ENCODE measurements at regions not wholly inside any gene's neighbourhood (a gene's known extent, or its start where the extent isn't known, plus 50 kb on each side); places are given as distances from the start of the nearest gene placed in this dataset.
A peak's percentile ranks its signal among the peaks of the same experiment; 100 is the strongest.

DNA sequence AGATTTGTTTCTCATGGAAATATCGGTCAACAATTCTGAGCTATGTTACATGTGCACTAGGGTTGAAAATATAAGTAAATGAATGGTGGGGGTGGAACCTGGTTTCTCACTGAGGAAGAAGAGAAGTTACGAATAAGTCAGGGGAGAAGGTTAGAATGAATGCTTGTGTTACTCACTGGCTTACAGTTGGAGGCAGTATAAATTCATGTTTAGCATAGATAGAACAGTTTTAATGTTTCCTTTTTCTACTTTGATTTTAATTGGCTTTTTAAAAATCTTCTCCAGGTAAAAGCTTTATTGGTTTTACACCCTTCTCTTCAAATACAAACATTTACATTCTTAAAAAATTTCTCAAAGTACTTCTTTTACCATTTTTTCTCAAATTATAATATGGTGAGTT lies 1113.7 kb downstream of the CDH11 start:
- no peak for DNase-seq (ENCODE audit: low read depth, low spot score)
- H3K4me3 ChIP-seq (ENCODE audit: low read length): no peak overlapping the region
- no CpG with 5 or more reads among the region's 2 CpGs for WGBS (ENCODE audit: insufficient coverage, insufficient read length)
- no peak overlapping the region for H3K27ac ChIP-seq (ENCODE audit: low read length)
- H3K27me3 ChIP-seq (ENCODE audit: control insufficient read depth, insufficient read depth, low read length): no peaks in the 10 kb centered on the region
- no peaks in the 10 kb centered on the region for H3K9me3 ChIP-seq (ENCODE audit: control insufficient read depth, insufficient read depth, low read length)
- H3K4me1 ChIP-seq (ENCODE audit: control insufficient read depth, insufficient read depth, low read length): no peaks in the 10 kb centered on the region
- H3K36me3 ChIP-seq (ENCODE audit: control insufficient read depth, insufficient read depth, low read length): no peaks in the 10 kb centered on the region

DNA sequence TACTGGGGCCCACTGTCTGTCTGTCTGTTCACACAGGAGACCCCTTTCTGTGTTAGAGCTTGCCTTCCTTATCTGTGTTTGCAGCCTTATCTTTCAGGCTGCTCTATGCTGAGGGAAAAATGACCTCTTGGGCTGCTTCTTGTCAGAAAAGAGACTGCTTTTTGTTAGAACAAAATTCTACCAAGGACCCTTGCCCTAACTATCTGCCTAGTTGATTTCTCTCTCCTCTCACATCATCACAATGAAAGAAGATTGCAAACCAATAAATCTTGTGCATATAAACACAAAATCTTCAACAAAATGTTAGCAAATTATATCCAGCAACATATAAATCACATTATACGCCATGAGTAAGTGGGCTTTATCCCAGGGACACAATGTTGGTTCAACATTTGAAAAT lies 1117.7 kb downstream of the CDH11 start:
- no peak for DNase-seq (ENCODE audit: low read depth, low spot score)
- H3K36me3 ChIP-seq (ENCODE audit: control insufficient read depth, insufficient read depth, low read length): no peaks in the 10 kb centered on the region
- H3K4me1 ChIP-seq (ENCODE audit: control insufficient read depth, insufficient read depth, low read length): no peaks in the 10 kb centered on the region
- no CpG with 5 or more reads among the region's 1 CpG for WGBS (ENCODE audit: insufficient coverage, insufficient read length)
- no peak overlapping the region for H3K27ac ChIP-seq (ENCODE audit: low read length)
- H3K27me3 ChIP-seq (ENCODE audit: control insufficient read depth, insufficient read depth, low read length): no peaks in the 10 kb centered on the region
- H3K4me3 ChIP-seq (ENCODE audit: low read length): no peak overlapping the region
- H3K9me3 ChIP-seq (ENCODE audit: control insufficient read depth, insufficient read depth, low read length): no peaks in the 10 kb centered on the region

DNA sequence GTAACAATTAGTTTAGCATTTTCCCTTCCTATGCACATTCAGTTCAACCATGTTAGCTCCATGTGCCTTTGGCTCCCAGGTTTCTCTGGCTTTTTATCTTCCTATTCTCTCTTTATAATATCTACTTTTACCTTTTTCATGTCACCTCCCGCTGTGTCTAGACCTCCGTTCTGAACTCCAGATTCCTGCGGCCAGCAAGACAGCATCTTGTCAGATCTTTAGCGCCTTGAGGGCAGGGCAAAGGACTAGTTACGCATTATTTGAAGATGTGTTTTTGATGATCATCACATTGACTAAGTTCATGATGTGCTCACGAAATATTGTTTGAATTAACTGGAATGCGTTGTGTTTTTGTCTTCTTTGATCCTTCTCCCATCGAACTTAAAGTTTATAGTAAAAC lies 1126.8 kb downstream of the CDH11 start:
- Histone ChIP-seq H3K27ac (ENCODE audit: low read length) (no peak overlapping the region), H3K36me3 (ENCODE audit: control insufficient read depth, insufficient read depth, low read length) (no peaks in the 10 kb centered on the region), H3K4me1 (ENCODE audit: control insufficient read depth, insufficient read depth, low read length) (no peaks in the 10 kb centered on the region), H3K4me3 (ENCODE audit: low read length) (no peak overlapping the region), H3K27me3 (ENCODE audit: control insufficient read depth, insufficient read depth, low read length) (no peaks in the 10 kb centered on the region), H3K9me3 (ENCODE audit: control insufficient read depth, insufficient read depth, low read length) (no peaks in the 10 kb centered on the region)
- WGBS (ENCODE audit: insufficient coverage, insufficient read length): no CpG with 5 or more reads among the region's 8 CpGs
- no peak for DNase-seq (ENCODE audit: low read depth, low spot score)

DNA sequence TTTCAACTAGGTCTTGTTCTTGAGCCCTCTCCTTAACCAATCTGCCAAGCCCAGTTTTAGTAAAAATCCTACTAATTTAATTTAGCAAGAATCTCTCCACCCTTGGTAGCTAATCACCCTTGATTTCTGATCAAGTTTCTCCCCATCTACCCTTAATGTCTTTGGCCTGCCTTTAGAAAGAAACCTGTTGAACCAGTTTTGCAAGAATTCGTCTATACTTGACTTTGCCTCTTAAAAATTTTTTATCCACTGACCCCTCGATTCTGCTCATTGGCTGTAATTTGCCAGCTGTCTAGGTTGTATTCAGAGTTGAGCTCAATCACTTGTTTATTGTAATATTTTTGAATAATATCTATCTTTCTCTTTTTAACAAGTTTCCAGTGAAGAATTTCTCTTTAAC lies 1138.5 kb downstream of the CDH11 start:
- peaks cover 3% of the 10 kb centered on the region; the same call in 1 of the 2 replicates for H3K4me1 ChIP-seq (ENCODE audit: control insufficient read depth, insufficient read depth, low read length)
- no peaks in the 10 kb centered on the region for H3K9me3 ChIP-seq (ENCODE audit: control insufficient read depth, insufficient read depth, low read length)
- WGBS (ENCODE audit: insufficient coverage, insufficient read length): no CpG with 5 or more reads among the region's 2 CpGs
- no peak overlapping the region for H3K4me3 ChIP-seq (ENCODE audit: low read length)
- DNase-seq (ENCODE audit: low read depth, low spot score): peak; percentile 25
- H3K36me3 ChIP-seq (ENCODE audit: control insufficient read depth, insufficient read depth, low read length): no peaks in the 10 kb centered on the region
- H3K27me3 ChIP-seq (ENCODE audit: control insufficient read depth, insufficient read depth, low read length): no peaks in the 10 kb centered on the region
- H3K27ac ChIP-seq (ENCODE audit: low read length): no peak overlapping the region

DNA sequence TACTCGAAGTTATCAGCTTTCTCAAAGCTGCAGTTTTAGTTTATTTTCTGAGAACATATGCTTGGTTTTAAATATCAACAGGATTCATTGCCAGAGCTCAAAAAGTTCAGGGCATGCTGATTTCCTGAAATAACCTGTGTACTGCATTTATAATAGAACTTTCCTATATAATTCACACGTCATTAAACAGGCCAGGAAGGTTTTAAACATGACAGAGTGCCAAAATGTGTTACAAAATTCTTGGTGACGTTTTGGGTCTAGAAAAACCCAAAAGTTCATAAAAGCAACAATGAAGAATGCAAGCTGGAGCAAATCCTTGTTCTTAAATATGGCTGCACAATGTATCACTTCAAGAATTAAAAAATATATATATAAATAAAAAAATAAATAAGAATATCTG lies 1139.1 kb downstream of the CDH11 start:
- DNase-seq (ENCODE audit: low read depth, low spot score): no peak
- no CpG with 5 or more reads among the region's 3 CpGs for WGBS (ENCODE audit: insufficient coverage, insufficient read length)
- Histone ChIP-seq H3K27ac (ENCODE audit: low read length) (no peak overlapping the region), H3K9me3 (ENCODE audit: control insufficient read depth, insufficient read depth, low read length) (no peaks in the 10 kb centered on the region), H3K36me3 (ENCODE audit: control insufficient read depth, insufficient read depth, low read length) (no peaks in the 10 kb centered on the region), H3K27me3 (ENCODE audit: control insufficient read depth, insufficient read depth, low read length) (no peaks in the 10 kb centered on the region), H3K4me1 (ENCODE audit: control insufficient read depth, insufficient read depth, low read length) (peaks cover 4% of the 10 kb centered on the region; the same call in 1 of the 2 replicates), H3K4me3 (ENCODE audit: low read length) (no peak overlapping the region)

DNA sequence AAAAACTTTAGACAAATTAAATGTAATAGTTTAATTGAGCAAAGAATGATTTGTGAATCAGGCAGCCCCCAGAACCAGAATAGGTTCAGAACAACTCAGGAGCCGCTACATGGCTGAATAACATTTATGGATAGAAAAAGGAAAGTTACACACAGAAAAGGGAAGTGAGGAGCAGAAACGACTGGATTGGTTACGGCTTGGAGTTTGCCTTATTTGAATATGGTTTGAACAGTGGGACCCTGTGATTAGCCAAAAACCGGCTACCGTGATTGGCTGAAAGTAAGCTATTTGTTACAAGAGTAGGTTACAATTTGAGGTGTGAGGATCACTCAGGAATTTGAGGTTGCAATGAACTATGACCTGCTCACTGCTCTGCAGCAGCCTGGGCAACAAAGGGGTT lies 1139.8 kb downstream of the CDH11 start:
- Histone ChIP-seq H3K4me3 (ENCODE audit: low read length) (no peak overlapping the region), H3K27ac (ENCODE audit: low read length) (no peak overlapping the region), H3K27me3 (ENCODE audit: control insufficient read depth, insufficient read depth, low read length) (no peaks in the 10 kb centered on the region), H3K9me3 (ENCODE audit: control insufficient read depth, insufficient read depth, low read length) (no peaks in the 10 kb centered on the region), H3K4me1 (ENCODE audit: control insufficient read depth, insufficient read depth, low read length) (peaks cover 4% of the 10 kb centered on the region; the same call in 1 of the 2 replicates), H3K36me3 (ENCODE audit: control insufficient read depth, insufficient read depth, low read length) (no peaks in the 10 kb centered on the region)
- no CpG with 5 or more reads among the region's 5 CpGs for WGBS (ENCODE audit: insufficient coverage, insufficient read length)
- DNase-seq (ENCODE audit: low read depth, low spot score): no peak

DNA sequence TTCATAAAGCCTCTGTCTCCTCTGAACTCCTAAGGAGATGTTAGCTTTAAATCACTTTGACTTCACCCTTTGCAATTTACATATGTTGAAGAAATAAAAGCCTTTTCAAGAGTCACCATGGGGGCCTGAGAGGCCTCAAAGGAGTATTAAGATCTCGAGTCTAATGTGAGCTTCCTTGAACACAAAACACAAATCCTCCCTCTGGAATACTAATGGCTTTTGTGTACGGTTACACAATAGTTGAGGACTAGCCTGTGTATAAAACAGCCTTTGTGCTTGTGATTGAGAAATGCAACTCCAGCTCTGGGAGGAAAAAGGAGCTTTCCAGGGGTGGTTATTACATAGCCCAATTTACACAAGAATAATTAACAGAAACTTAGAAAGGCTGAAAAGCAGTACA lies 1140.2 kb downstream of the CDH11 start:
- H3K9me3 ChIP-seq (ENCODE audit: control insufficient read depth, insufficient read depth, low read length): no peaks in the 10 kb centered on the region
- DNase-seq (ENCODE audit: low read depth, low spot score): no peak
- peaks cover 4% of the 10 kb centered on the region; the same call in 1 of the 2 replicates for H3K4me1 ChIP-seq (ENCODE audit: control insufficient read depth, insufficient read depth, low read length)
- no peaks in the 10 kb centered on the region for H3K36me3 ChIP-seq (ENCODE audit: control insufficient read depth, insufficient read depth, low read length)
- H3K27me3 ChIP-seq (ENCODE audit: control insufficient read depth, insufficient read depth, low read length): no peaks in the 10 kb centered on the region
- H3K4me3 ChIP-seq (ENCODE audit: low read length): no peak overlapping the region
- H3K27ac ChIP-seq (ENCODE audit: low read length): no peak overlapping the region
- no CpG with 5 or more reads among the region's 2 CpGs for WGBS (ENCODE audit: insufficient coverage, insufficient read length)

DNA sequence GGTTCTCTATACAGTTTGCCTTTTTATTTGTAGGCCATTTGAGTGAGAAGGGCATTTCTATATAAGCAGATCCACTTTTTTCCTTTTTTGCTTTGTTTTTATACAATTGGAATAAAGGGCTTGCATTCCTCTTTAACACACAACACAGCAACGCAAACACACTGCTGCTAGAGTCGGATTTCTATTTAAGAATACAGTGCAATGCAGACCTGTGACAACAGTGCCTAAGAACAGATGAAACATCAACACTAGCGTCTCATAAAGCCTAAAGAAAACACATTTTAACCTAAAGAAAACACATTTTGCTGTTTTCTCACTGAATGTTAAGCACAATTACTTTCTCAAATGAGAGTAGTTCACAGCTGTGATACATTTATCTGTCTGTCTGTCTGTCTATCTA lies 1141.1 kb downstream of the CDH11 start:
- Histone ChIP-seq H3K27ac (ENCODE audit: low read length) (no peak overlapping the region), H3K4me1 (ENCODE audit: control insufficient read depth, insufficient read depth, low read length) (peaks cover 4% of the 10 kb centered on the region; the same call in 1 of the 2 replicates), H3K27me3 (ENCODE audit: control insufficient read depth, insufficient read depth, low read length) (no peaks in the 10 kb centered on the region), H3K9me3 (ENCODE audit: control insufficient read depth, insufficient read depth, low read length) (no peaks in the 10 kb centered on the region), H3K4me3 (ENCODE audit: low read length) (no peak overlapping the region), H3K36me3 (ENCODE audit: control insufficient read depth, insufficient read depth, low read length) (no peaks in the 10 kb centered on the region)
- WGBS (ENCODE audit: insufficient coverage, insufficient read length): no CpG with 5 or more reads among the region's 3 CpGs
- no peak for DNase-seq (ENCODE audit: low read depth, low spot score)

DNA sequence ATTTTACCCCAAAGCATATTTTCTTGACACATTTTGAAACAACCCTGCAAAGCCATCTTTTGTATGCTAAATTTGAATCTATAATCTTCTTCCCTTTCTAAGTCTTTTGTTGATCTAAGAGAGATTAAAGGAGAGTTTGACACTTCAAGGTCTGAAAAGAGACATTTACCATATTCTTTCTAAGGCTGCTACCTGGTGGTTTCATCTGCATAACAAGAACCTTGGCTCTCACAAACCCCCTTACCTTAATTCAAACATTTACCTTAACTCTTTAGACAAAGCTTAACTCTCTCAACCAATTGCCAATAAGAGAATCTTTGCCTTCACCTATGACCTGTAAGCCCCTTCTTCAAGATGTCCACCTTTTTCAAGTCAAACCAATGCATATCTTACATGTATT lies 1143.6 kb downstream of the CDH11 start:
- H3K4me3 ChIP-seq (ENCODE audit: low read length): no peak overlapping the region
- peak; percentile 35 for DNase-seq (ENCODE audit: low read depth, low spot score)
- peaks cover 4% of the 10 kb centered on the region; the same call in 1 of the 2 replicates for H3K4me1 ChIP-seq (ENCODE audit: control insufficient read depth, insufficient read depth, low read length)
- no peaks in the 10 kb centered on the region for H3K27me3 ChIP-seq (ENCODE audit: control insufficient read depth, insufficient read depth, low read length)
- H3K9me3 ChIP-seq (ENCODE audit: control insufficient read depth, insufficient read depth, low read length): no peaks in the 10 kb centered on the region
- H3K36me3 ChIP-seq (ENCODE audit: control insufficient read depth, insufficient read depth, low read length): no peaks in the 10 kb centered on the region
- H3K27ac ChIP-seq (ENCODE audit: low read length): no peak overlapping the region

DNA sequence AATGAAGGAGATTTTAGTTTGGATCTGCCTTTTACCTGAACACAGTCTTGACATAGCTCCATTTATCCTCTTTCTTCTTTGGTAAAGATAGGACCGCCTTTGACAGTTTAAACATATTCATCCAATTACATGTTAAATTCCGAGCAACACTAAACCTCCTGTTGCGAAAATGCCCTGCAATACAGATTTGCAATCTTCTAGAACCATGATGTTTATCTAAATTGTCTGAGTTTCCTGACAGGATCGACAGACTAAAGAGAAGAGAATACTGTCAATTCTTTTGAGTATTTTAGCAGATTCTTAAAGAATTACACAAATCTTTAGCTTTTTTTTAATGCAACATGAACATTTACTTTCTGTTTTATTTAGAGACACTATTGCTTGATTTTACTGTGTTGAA lies 1145.5 kb downstream of the CDH11 start:
- H3K27me3 ChIP-seq (ENCODE audit: control insufficient read depth, insufficient read depth, low read length): no peaks in the 10 kb centered on the region
- no peaks in the 10 kb centered on the region for H3K36me3 ChIP-seq (ENCODE audit: control insufficient read depth, insufficient read depth, low read length)
- peaks cover 1% of the 10 kb centered on the region; the same call in 1 of the 2 replicates for H3K4me1 ChIP-seq (ENCODE audit: control insufficient read depth, insufficient read depth, low read length)
- no peak overlapping the region for H3K27ac ChIP-seq (ENCODE audit: low read length)
- no CpG with 5 or more reads among the region's 4 CpGs for WGBS (ENCODE audit: insufficient coverage, insufficient read length)
- H3K9me3 ChIP-seq (ENCODE audit: control insufficient read depth, insufficient read depth, low read length): no peaks in the 10 kb centered on the region
- no peak overlapping the region for H3K4me3 ChIP-seq (ENCODE audit: low read length)
- no peak for DNase-seq (ENCODE audit: low read depth, low spot score)

DNA sequence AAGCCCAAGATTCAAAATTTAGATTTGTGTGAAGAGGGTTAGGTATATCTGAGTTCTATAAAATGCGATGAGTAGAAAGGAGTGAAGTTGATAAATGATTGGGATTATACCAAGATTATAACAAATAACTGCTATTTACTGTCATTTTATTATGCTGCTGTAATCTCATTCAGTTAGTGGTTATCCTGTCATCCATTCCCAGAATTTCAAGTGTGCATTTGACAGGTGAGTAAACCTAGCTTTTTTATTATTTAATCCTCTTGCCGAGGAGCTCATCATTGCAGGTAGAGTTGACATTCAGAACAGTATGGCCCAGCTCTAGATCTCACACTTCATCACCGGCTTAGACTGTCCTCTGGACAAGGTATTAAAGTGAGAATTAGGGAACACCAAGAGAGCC lies 1146.2 kb downstream of the CDH11 start:
- WGBS (ENCODE audit: insufficient coverage, insufficient read length): 100% methylated on average over 1 of the region's 3 CpGs
- no peak for DNase-seq (ENCODE audit: low read depth, low spot score)
- Histone ChIP-seq H3K27ac (ENCODE audit: low read length) (no peak overlapping the region), H3K4me3 (ENCODE audit: low read length) (no peak overlapping the region), H3K9me3 (ENCODE audit: control insufficient read depth, insufficient read depth, low read length) (no peaks in the 10 kb centered on the region), H3K4me1 (ENCODE audit: control insufficient read depth, insufficient read depth, low read length) (peaks cover 1% of the 10 kb centered on the region; the same call in 1 of the 2 replicates), H3K36me3 (ENCODE audit: control insufficient read depth, insufficient read depth, low read length) (no peaks in the 10 kb centered on the region), H3K27me3 (ENCODE audit: control insufficient read depth, insufficient read depth, low read length) (no peaks in the 10 kb centered on the region)
